ENCODE measurements at regions not wholly inside any gene's neighbourhood (a gene's known extent, or its start where the extent isn't known, plus 50 kb on each side); places are given as distances from the start of the nearest gene placed in this dataset.
A peak's percentile ranks its signal among the peaks of the same experiment; 100 is the strongest.
"Not testable (repeated sequence)": the region's sequence is repeated elsewhere in the genome, so short reads cannot be mapped to it uniquely, and the experiment has no call there.

DNA sequence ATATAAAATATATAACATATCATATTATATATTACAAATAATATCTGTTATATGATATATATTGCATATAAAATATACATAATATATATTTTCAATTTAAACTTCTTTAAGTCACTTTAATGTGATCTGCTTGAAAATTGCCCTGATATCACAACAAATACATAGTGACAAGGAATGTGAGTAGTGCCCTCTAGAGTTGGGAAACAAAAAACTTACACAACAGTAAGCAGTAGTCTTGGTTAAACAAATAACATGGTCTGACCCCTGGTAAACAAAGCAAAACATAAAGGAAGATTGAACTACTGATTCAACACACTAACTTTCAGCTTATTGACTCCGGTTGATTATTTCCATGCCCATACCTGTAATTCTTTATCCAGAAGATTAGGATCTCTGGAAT lies 188.3 kb upstream of the NMUR2 start:
- H3K36me3 ChIP-seq (ENCODE audit: control insufficient read depth in 1 of 2, insufficient read depth in 2 of 2, low read length in 1 of 2), result no peaks in the 10 kb centered on the region
- DNase-seq, result no peak
- H3K9me3 ChIP-seq (ENCODE audit: control insufficient read depth, low read length), result no peaks in the 10 kb centered on the region

GRCh38 chr5:152595405-152595804 lies 190.3 kb upstream of the NMUR2 start:
- Histone ChIP-seq H3K36me3 (ENCODE audit: control insufficient read depth in 1 of 2, insufficient read depth in 2 of 2, low read length in 1 of 2) (no peaks in the 10 kb centered on the region), H3K27me3 (ENCODE audit: control insufficient read depth in 1 of 2, insufficient read depth in 2 of 2, low read length in 1 of 2) (no peaks in the 10 kb centered on the region), H3K4me1 (ENCODE audit: control insufficient read depth in 1 of 2, insufficient read depth in 2 of 2, low read length in 2 of 2) (no peaks in the 10 kb centered on the region), H3K27ac (ENCODE audit: low read depth in 1 of 2, low read length in 2 of 2) (no peak overlapping the region), H3K9me3 (ENCODE audit: control insufficient read depth, low read length) (no peaks in the 10 kb centered on the region), H3K4me3 (ENCODE audit: low read length in 2 of 2) (no peak overlapping the region)
- intact Hi-C loops (cut with DNase I), result no loop called here
- ATAC-seq (ENCODE audit: low FRiP score) (no peak), DNase-seq (no peak)
- 96 to 97% methylated on average over 1 of the region's 1 CpG for WGBS, 2 donors

More for the DNA sequence above, 188.3 kb upstream of the NMUR2 start:
- Histone ChIP-seq H3K27ac (ENCODE audit: low read depth in 1 of 2, low read length in 2 of 2) (no peak overlapping the region), H3K27me3 (ENCODE audit: control insufficient read depth in 1 of 2, insufficient read depth in 2 of 2, low read length in 1 of 2) (no peaks in the 10 kb centered on the region), H3K4me1 (ENCODE audit: control insufficient read depth in 1 of 2, insufficient read depth in 2 of 2, low read length in 2 of 2) (no peaks in the 10 kb centered on the region), H3K4me3 (ENCODE audit: low read length in 2 of 2) (no peak overlapping the region)
- intact Hi-C loops (cut with DNase I), result no loop called here
- 81 to 83% methylated on average over 1 of the region's 1 CpG for WGBS, 2 donors
- no peak for ATAC-seq (ENCODE audit: low FRiP score)

DNA sequence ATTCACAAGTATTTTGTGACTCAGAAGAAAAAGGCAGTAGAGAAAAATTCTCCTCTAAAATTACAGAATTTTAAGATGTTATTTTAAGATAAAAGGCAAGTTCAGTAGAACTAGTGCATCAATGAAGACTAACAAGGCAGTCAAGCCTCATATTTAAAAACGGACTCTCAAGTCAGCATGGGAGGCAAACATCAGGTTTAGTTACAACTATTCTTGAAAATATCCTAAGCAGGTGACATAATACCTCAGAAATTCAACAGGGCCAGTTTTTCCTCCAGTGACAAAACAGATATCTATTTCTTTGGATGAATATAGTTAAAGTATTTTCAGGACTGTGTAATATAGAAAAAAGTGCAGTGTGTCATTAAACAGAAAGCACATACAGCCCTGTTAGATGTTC lies 194.0 kb upstream of the NMUR2 start:
- Histone ChIP-seq H3K27ac (ENCODE audit: low read depth in 1 of 2, low read length in 2 of 2) (no peak overlapping the region), H3K4me1 (ENCODE audit: control insufficient read depth in 1 of 2, insufficient read depth in 2 of 2, low read length in 2 of 2) (no peaks in the 10 kb centered on the region), H3K9me3 (ENCODE audit: control insufficient read depth, low read length) (no peaks in the 10 kb centered on the region), H3K36me3 (ENCODE audit: control insufficient read depth in 1 of 2, insufficient read depth in 2 of 2, low read length in 1 of 2) (no peaks in the 10 kb centered on the region), H3K4me3 (ENCODE audit: low read length in 2 of 2) (no peak overlapping the region), H3K27me3 (ENCODE audit: control insufficient read depth in 1 of 2, insufficient read depth in 2 of 2, low read length in 1 of 2) (no peaks in the 10 kb centered on the region)
- intact Hi-C loops (cut with DNase I), result no loop called here
- DNase-seq (no peak), ATAC-seq (ENCODE audit: low FRiP score) (no peak)
- WGBS, 2 donors, result 30 to 40% methylated on average over 1 of the region's 1 CpG

DNA sequence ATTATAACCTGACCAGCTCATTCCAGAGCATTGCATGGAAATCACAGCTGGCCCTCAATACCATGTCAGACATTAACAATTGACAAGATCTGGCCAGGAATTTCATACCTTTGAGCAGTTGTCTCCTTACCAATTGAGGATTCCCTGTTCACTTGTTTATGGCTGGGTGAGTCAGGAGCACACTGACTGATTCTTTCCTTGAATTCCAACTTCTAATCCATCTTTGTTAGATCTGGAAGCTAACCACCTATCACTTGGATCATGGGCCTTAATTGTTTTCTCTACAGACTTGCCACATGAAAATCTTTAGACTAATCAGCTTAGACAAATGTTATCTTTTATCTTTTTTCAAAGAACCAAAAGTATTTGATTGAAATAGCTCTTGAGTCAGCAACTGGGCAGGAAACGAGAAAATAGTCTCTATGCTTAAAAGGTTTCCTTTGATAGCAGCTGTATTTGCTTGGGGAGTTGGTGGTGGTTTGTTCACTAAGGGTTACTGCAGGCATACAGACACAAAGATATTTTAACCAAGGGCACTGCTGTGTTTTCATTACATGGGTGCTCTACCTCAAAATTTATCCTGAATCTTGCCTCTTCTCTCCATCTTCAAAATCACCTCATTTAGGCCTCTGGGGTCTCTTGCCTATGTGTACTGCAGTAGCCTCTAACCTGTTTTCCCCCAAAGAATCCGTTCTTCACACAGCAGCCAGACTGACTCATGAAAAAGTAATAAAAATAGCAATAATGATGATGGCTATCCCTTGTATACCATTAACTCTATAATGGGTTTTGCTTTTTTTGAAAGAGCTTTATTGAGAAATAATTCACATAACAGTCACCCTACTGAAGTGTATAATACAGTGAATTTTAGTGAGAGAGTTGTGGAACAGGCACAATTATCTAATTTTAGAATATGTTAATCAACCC lies 197.0 kb upstream of the NMUR2 start:
- no peaks in the 10 kb centered on the region for H3K27me3 ChIP-seq (ENCODE audit: control insufficient read depth in 1 of 2, insufficient read depth in 2 of 2, low read length in 1 of 2)
- H3K36me3 ChIP-seq (ENCODE audit: control insufficient read depth in 1 of 2, insufficient read depth in 2 of 2, low read length in 1 of 2), result no peaks in the 10 kb centered on the region
- H3K4me1 ChIP-seq (ENCODE audit: control insufficient read depth in 1 of 2, insufficient read depth in 2 of 2, low read length in 2 of 2), result no peaks in the 10 kb centered on the region
- H3K4me3 ChIP-seq (ENCODE audit: low read length in 2 of 2), result no peak overlapping the region
- no peak overlapping the region for H3K27ac ChIP-seq (ENCODE audit: low read depth in 1 of 2, low read length in 2 of 2)
- DNase-seq (no peak), ATAC-seq (ENCODE audit: low FRiP score) (no peak)
- no peaks in the 10 kb centered on the region for H3K9me3 ChIP-seq (ENCODE audit: control insufficient read depth, low read length)
- WGBS, 2 donors, result 21 to 24% methylated on average over 2 of the region's 2 CpGs
- intact Hi-C loops (cut with DNase I), result no loop called here

- H3K27me3 ChIP-seq (ENCODE audit: control insufficient read depth in 1 of 2, insufficient read depth in 2 of 2, low read length in 1 of 2); ATAC-seq (ENCODE audit: low FRiP score); H3K4me1 ChIP-seq (ENCODE audit: control insufficient read depth in 1 of 2, insufficient read depth in 2 of 2, low read length in 2 of 2); DNase-seq; H3K4me3 ChIP-seq (ENCODE audit: low read length in 2 of 2); H3K36me3 ChIP-seq (ENCODE audit: control insufficient read depth in 1 of 2, insufficient read depth in 2 of 2, low read length in 1 of 2); intact Hi-C loops (cut with DNase I); H3K9me3 ChIP-seq (ENCODE audit: control insufficient read depth, low read length): not testable (repeated sequence)
- H3K27ac ChIP-seq (ENCODE audit: low read depth in 1 of 2, low read length in 2 of 2), result peak overlapping the region in 1 of 2 donors; percentile 28
- WGBS, 2 donors, result 59 to 60% methylated on average over 4 of the region's 4 CpGs
These were observed 201.0 kb upstream of the NMUR2 start for GRCh38 chr5:152606050-152606449.

GRCh38 chr5:152606776-152607364 lies 201.8 kb upstream of the NMUR2 start:
- ATAC-seq (ENCODE audit: low FRiP score), result no peak

DNA sequence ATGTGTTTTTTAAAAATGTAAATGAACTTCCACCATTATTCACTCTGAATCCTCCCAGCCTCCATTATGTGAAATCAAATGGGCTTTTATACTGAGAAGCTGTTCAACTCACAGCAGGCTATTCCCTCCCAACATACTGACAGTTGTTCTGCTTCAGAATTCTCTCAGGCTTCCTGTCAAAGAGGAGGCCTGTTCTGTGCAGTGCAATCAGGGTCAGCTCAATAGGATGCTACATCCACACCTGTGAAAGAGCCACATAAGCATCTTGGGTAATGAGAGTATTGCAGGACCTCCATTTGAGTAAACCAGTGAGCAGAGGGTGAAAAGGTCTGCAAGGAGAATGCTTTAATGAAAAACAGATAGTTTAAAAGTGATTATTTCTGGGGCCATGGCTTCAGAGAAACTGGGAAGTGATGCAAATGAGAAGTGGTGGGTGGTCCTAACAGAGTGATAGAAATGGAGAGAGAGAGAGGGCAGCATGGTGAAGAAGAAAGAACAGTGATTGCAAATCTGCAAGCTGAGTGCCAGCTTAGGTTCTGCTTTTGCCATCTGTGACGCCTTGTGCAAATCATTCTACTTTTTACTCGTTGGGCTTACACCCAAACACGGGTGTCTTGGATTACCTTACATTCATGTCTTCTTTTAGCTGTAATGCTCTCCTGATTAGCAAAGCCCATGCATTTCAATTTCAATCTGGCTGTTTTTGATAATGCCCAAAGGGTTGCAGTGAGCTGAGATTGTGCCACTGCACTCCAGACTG lies 202.5 kb upstream of the NMUR2 start:
- no peak overlapping the region for H3K27ac ChIP-seq (ENCODE audit: low read depth in 1 of 2, low read length in 2 of 2)
- H3K4me3 ChIP-seq (ENCODE audit: low read length in 2 of 2), result no peak overlapping the region
- intact Hi-C loops (cut with DNase I), result no loop called here
- WGBS, 2 donors, result 69 to 76% methylated on average over 3 of the region's 3 CpGs
- ATAC-seq (ENCODE audit: low FRiP score) (no peak), DNase-seq (no peak)
- no peaks in the 10 kb centered on the region for H3K36me3 ChIP-seq (ENCODE audit: control insufficient read depth in 1 of 2, insufficient read depth in 2 of 2, low read length in 1 of 2)
- no peaks in the 10 kb centered on the region for H3K27me3 ChIP-seq (ENCODE audit: control insufficient read depth in 1 of 2, insufficient read depth in 2 of 2, low read length in 1 of 2)
- no peaks in the 10 kb centered on the region for H3K4me1 ChIP-seq (ENCODE audit: control insufficient read depth in 1 of 2, insufficient read depth in 2 of 2, low read length in 2 of 2)
- no peaks in the 10 kb centered on the region for H3K9me3 ChIP-seq (ENCODE audit: control insufficient read depth, low read length)

More at GRCh38 chr5:152606776-152607364, 201.8 kb upstream of the NMUR2 start:
- no peaks in the 10 kb centered on the region for H3K4me1 ChIP-seq (ENCODE audit: control insufficient read depth in 1 of 2, insufficient read depth in 2 of 2, low read length in 2 of 2)
- no peaks in the 10 kb centered on the region for H3K36me3 ChIP-seq (ENCODE audit: control insufficient read depth in 1 of 2, insufficient read depth in 2 of 2, low read length in 1 of 2)
- 77 to 91% methylated on average over 1 of the region's 1 CpG for WGBS, 2 donors
- no peak for DNase-seq
- no peaks in the 10 kb centered on the region for H3K9me3 ChIP-seq (ENCODE audit: control insufficient read depth, low read length)
- no peak overlapping the region for H3K4me3 ChIP-seq (ENCODE audit: low read length in 2 of 2)
- intact Hi-C loops (cut with DNase I), result no loop called here
- H3K27me3 ChIP-seq (ENCODE audit: control insufficient read depth in 1 of 2, insufficient read depth in 2 of 2, low read length in 1 of 2), result no peaks in the 10 kb centered on the region
- no peak overlapping the region for H3K27ac ChIP-seq (ENCODE audit: low read depth in 1 of 2, low read length in 2 of 2)

- 16% methylated on average over 3 of the region's 3 CpGs for WGBS, 2 donors
- Histone ChIP-seq H3K36me3 (ENCODE audit: control insufficient read depth in 1 of 2, insufficient read depth in 2 of 2, low read length in 1 of 2) (no peaks in the 10 kb centered on the region), H3K27ac (ENCODE audit: low read depth in 1 of 2, low read length in 2 of 2) (no peak overlapping the region), H3K9me3 (ENCODE audit: control insufficient read depth, low read length) (no peaks in the 10 kb centered on the region), H3K4me1 (ENCODE audit: control insufficient read depth in 1 of 2, insufficient read depth in 2 of 2, low read length in 2 of 2) (no peaks in the 10 kb centered on the region), H3K4me3 (ENCODE audit: low read length in 2 of 2) (no peak overlapping the region), H3K27me3 (ENCODE audit: control insufficient read depth in 1 of 2, insufficient read depth in 2 of 2, low read length in 1 of 2) (no peaks in the 10 kb centered on the region)
- no peak for DNase-seq
- intact Hi-C loops (cut with DNase I), result no loop called here
- no peak for ATAC-seq (ENCODE audit: low FRiP score)
These were observed 203.4 kb upstream of the NMUR2 start for GRCh38 chr5:152608458-152608857.
